ENCODE measurements at regions not wholly inside any gene's neighbourhood (a gene's known extent, or its start where the extent isn't known, plus 50 kb on each side); places are given as distances from the start of the nearest gene placed in this dataset.

GRCh38 chr2:45289997-45290709 lies 280.9 kb upstream of the SIX2 start:
- no peak for TF ChIP-seq CTCF (IDR thresholded peaks at IDR 0.05; ENCODE audit: insufficient read depth, low read length, poor library complexity, severe bottlenecking)
- H3K27me3 ChIP-seq (ENCODE audit: control insufficient read depth, insufficient read depth, low read length), result no peaks in the 10 kb centered on the region
- H3K36me3 ChIP-seq (ENCODE audit: control insufficient read depth, insufficient read depth, low read length), result no peaks in the 10 kb centered on the region
- no peak for DNase-seq (ENCODE audit: low read depth)
- H3K4me3 ChIP-seq (ENCODE audit: low read depth, low read length), result no peak overlapping the region

- Histone ChIP-seq H3K36me3 (ENCODE audit: control insufficient read depth, insufficient read depth, low read length) (no peaks in the 10 kb centered on the region), H3K27me3 (ENCODE audit: control insufficient read depth, insufficient read depth, low read length) (no peaks in the 10 kb centered on the region), H3K4me3 (ENCODE audit: low read depth, low read length) (no peak overlapping the region)
- DNase-seq (ENCODE audit: low read depth), result no peak
- no peak for TF ChIP-seq CTCF (IDR thresholded peaks at IDR 0.05; ENCODE audit: insufficient read depth, low read length, poor library complexity, severe bottlenecking)
Measured at GRCh38 chr2:45288532-45289417, 279.5 kb upstream of the SIX2 start.

GRCh38 chr2:45287045-45287444 lies 277.8 kb upstream of the SIX2 start:
- no peak for DNase-seq (ENCODE audit: low read depth)
- Histone ChIP-seq H3K4me3 (ENCODE audit: low read depth, low read length) (no peak overlapping the region), H3K36me3 (ENCODE audit: control insufficient read depth, insufficient read depth, low read length) (no peaks in the 10 kb centered on the region), H3K27me3 (ENCODE audit: control insufficient read depth, insufficient read depth, low read length) (no peaks in the 10 kb centered on the region)
- TF ChIP-seq CTCF (IDR thresholded peaks at IDR 0.05; ENCODE audit: insufficient read depth, low read length, poor library complexity, severe bottlenecking), result no peak

GRCh38 chr2:45285771-45286390 lies 276.6 kb upstream of the SIX2 start:
- Histone ChIP-seq H3K27me3 (ENCODE audit: control insufficient read depth, insufficient read depth, low read length) (no peaks in the 10 kb centered on the region), H3K4me3 (ENCODE audit: low read depth, low read length) (no peak overlapping the region), H3K36me3 (ENCODE audit: control insufficient read depth, insufficient read depth, low read length) (no peaks in the 10 kb centered on the region)
- TF ChIP-seq CTCF (IDR thresholded peaks at IDR 0.05; ENCODE audit: insufficient read depth, low read length, poor library complexity, severe bottlenecking), result no peak
- no peak for DNase-seq (ENCODE audit: low read depth)

GRCh38 chr2:45285311-45285710 lies 276.1 kb upstream of the SIX2 start:
- Histone ChIP-seq H3K4me3 (ENCODE audit: low read depth, low read length) (no peak overlapping the region), H3K27me3 (ENCODE audit: control insufficient read depth, insufficient read depth, low read length) (peaks cover 2% of the 10 kb centered on the region), H3K36me3 (ENCODE audit: control insufficient read depth, insufficient read depth, low read length) (no peaks in the 10 kb centered on the region)
- no peak for DNase-seq (ENCODE audit: low read depth)
- no peak for TF ChIP-seq CTCF (IDR thresholded peaks at IDR 0.05; ENCODE audit: insufficient read depth, low read length, poor library complexity, severe bottlenecking)

Measured in kidney epithelial cell (primary cell).